HG03095 (cell line): ENCODE measurements at regions not wholly inside any gene's neighbourhood (a gene's known extent, or its start where the extent isn't known, plus 50 kb on each side); places are given as distances from the start of the nearest gene placed in this dataset.

Experiments
- ATAC-seq: cut with Tn5 transposase; IDR thresholded peaks from one replicate; pipeline ENCODE4 v1.9.1; 2021; ENCODE audit warnings: moderate library complexity; ENCODE audit not compliant: unreplicated experiment

DNA sequence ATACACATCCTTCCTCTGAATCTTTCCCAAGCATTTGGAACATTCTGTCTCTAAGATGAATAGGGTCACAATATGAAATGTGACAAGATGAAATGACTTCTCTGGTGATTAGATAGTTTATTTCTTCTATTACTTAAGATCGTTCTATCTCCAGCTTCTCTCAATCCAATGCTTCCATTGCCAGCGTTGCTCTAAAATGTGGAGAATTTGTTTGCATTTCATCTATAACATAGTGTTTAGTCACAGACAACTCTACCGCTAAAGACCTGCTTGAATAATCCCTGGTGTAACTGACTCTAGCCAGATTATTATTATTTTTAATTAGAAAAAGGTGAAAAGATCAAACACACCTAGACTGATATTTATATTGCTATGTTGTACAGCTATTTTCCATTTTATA, 184.7 kb upstream of the PRICKLE1 start:
- no peak for ATAC-seq

DNA sequence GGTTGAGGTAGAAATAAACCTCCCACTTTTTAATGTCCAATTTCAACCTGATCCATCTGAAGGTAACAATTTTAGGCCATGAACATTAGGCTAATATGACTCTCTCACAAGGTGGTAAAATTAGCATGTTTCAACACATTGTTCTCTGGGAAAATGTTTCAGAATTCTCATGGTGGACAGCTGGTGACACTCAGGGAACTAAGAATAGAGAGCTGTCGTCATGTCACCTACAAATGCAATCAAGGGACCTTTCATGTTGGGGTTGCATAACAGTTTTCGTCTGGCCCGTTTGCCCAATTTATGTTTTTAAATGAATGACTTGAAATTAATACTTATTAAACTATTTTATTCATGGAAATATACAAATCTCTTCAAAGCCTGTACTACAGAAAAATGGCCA, 180.7 kb upstream of the PRICKLE1 start:
- no peak for ATAC-seq

DNA sequence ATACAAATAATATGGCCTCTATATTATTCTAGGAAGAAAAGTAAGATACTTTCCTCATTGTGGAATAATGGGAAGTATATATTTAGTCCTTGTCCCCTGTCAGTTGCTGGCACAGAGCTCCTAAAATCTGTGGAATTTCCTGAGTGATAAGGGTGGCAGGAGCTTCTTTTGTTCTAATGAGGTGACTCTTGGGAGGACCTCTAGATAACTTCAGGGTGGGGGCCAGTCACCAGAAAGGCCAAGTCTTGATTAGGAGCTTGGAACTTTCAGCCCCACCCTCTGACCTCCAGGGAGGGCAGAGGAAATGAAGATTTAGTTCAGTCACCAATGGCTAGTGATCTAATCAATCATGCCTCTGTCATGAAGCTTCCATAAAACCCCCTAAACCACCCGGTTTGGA, 179.9 kb upstream of the PRICKLE1 start:
- no peak for ATAC-seq

GRCh38 chr12:42767998-42768397, 178.5 kb upstream of the PRICKLE1 start:
- no peak for ATAC-seq

DNA sequence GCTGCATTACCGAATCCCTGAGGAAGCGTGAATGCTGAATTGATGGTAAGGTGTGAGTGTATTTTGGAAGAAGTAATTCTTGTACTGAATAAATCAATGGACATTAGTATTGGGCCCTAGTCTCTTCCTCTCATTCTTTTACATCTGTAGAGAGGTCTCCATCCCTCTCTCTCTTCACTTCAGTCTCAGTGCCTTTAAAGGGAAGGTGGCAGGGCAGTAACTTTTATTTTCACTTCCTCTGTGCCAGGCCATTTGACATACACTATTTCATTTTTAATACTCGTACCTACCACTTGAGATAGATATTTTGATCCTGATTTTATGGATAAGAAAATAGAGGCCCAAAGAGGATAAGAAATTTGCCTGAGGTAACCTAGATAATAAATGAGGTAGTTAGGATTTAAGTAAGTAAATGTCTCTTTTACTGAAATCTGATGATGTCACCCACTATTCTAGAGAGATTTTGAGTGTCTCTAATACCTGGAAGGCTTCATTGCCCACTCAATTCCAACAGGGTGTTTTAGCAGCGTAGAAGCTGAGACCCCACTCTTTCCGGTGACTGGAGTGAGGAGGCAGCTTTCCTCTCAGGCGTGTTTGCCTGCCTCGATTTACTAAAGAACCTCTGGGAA, 177.9 kb upstream of the PRICKLE1 start:
- no peak for ATAC-seq

DNA sequence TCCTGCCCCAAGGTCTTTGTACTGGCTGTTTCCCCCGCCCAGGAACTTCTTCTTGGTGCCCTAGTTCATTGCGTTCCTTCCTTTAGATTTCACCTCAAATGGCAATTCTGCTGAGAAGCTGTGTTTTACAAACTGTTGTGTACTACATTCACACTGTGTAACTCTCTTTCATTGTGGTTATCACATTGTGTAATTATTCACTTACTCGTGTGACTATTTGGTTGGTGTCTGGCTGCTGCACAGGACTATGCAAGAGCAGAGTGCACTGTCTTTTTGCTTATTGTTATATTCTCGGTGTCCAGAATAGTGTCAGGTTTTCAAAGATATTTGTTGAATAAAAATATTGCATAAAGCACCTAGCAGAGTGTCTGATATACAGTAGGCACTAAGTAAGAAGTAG, 177.2 kb upstream of the PRICKLE1 start:
- no peak for ATAC-seq

DNA sequence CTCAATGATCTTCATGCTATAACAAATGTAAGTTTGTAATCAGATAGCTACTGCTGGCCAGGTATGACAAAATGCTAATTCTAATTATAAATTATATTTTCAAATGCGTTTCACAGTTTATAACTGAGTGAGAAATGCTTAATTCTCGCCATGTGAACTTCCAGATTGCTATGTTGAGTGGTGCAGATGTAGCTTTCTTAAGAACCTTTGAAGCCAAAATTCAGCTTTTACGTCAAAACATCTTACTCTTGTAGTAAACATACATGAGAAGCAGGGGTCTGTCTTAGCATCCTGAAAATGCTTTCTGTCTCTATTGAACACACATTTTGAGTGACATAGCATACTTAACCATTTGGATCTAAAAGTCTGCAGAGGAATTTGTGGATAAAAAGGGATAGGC, 176.5 kb upstream of the PRICKLE1 start:
- no peak for ATAC-seq

- no peak for ATAC-seq
These were observed 174.1 kb upstream of the PRICKLE1 start for GRCh38 chr12:42763682-42764081.

GRCh38 chr12:42762395-42762925, 172.9 kb upstream of the PRICKLE1 start:
- ATAC-seq = no peak

DNA sequence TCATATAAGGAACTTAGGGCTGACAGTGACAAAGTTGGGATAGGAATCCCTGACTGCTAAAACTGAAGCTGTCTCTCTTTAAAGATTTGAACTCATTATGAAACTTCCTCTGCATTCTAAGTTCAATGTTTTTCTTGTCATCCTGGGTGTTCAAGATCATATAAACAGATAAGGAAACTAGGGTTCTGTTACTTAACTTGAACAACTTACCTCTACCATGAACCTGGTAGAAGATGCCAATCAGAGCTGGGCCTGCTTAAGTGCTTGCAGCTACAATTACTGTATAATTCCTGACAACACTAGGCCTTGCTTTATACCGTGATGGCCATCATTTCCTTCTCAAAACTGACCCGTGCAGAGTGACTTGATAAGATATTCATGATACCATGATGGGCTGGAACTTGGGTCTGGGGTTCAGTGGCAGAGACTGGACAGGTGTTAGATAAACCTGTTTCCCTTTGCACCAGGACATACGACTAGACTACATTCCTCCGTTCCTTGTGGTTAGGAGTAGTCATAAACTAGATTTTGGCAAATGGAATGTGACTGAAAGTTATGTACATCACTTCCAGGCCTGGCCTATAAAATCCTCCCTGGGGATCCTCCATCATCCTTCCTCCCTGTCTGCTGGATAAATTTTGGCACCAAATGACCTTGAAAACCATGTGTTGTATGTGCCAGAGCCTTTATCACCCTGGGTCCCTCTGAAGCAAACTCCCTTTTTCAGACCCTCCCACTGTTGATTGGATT, 172.2 kb upstream of the PRICKLE1 start:
- ATAC-seq = no peak

DNA sequence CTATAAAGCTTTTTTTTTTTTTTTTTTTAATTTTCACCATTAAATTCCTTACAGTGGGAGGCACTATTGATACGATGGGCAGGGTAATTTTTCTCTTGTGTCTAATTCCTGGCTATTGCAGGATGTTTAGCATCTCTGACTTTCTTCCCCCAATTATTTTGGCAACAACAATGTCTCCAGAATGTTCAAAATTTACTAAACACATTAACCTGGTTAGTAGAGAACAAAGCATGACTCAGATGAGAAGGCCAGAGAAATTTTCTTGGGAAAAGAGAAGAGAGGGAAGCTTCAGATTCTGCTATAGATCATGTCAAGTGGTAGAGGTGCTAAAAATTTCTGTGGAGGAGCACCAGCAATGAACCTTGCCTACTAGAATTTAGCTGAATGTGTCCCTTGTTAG, 171.5 kb upstream of the PRICKLE1 start:
- no peak for ATAC-seq

DNA sequence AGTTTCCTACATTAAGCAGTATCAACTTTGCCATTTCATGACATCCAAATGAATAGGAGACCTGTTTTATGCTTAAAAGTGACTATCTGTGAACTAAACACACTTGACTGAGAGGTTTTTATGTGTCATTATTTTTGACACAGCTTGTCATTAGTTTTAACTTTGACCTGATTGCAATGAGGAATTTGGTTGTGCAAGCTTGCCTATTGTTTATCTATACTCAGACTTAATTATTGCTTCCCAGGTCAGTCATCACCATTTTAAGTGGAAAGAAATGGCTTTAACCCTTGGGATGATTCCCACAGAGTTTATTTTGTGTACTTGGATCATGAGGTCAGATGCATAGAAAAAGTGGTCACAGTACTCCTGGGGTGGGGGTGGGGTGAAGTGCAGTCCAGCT, 171.0 kb upstream of the PRICKLE1 start:
- ATAC-seq = no peak

DNA sequence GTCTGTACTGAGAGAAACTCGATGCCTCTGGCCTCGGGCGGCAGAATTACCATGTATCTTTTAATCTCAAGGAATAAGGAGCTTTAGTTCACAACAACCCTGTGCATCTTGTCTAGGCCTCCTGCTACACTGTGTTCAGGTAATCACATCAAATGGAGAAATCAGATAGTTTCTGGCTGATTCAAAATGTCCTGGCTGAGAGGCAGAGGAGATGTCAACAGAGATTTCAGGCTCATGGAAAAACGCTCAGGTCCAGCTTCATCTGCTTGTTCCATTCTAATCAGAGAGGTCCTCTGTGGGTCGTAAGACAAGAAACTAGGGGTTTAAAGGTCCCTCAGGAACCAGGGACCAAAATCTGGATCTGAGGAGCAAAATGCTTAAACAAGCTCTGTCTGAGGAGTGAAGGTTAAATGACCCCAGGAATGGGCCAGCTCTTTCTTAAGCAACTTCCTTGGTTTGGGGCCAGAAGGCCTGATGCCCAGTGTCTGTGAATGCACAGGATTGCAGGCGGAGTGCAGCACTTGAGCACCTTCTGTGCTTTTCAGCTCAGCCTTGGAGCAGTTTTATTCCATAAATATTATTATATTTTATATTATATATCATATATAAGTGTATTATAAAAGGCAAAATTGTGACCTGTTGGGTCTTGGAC, 170.2 kb upstream of the PRICKLE1 start:
- ATAC-seq = no peak

DNA sequence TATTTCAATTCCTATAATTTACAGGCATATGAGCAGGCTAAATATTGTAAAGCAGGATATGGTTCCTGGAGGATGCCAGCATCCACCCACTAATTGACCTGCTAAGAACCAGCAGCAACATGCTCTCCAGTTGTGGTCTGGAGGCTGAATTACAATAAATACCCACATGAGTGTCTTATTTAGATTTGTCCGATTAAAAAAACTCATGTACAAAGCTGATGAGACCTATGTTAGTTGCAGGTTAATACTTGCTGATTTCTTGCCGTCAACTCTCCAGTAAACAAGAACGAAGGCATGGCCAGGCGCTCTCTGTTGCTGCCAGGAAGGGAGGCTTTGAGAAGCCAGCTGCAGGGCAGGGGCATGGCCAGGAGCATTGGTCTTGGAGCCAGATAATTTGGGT, 169.3 kb upstream of the PRICKLE1 start:
- no peak for ATAC-seq

DNA sequence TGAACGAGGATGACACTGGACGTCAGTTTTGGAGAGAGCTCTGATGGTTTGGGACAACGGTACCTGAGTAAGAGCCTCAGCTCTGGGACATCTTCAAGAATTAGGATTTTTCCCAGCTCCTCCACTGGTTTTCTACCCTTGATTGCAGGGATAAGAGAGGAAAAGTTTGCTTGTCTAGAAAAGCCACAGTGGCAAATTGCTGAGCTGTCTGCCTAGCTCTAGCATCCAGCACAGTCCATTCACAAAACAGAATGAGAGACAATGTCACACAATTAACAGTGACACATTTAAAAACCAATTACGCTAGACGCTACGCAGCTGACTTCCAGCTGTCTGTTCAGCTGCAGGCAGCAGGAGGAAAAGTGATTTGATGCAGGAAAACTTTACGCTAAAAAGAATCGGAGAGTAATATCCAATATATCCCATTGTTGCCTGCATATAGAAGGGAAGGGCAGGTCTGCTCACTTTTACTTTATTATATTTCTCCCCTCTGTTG, 168.1 kb upstream of the PRICKLE1 start:
- ATAC-seq = no peak

DNA sequence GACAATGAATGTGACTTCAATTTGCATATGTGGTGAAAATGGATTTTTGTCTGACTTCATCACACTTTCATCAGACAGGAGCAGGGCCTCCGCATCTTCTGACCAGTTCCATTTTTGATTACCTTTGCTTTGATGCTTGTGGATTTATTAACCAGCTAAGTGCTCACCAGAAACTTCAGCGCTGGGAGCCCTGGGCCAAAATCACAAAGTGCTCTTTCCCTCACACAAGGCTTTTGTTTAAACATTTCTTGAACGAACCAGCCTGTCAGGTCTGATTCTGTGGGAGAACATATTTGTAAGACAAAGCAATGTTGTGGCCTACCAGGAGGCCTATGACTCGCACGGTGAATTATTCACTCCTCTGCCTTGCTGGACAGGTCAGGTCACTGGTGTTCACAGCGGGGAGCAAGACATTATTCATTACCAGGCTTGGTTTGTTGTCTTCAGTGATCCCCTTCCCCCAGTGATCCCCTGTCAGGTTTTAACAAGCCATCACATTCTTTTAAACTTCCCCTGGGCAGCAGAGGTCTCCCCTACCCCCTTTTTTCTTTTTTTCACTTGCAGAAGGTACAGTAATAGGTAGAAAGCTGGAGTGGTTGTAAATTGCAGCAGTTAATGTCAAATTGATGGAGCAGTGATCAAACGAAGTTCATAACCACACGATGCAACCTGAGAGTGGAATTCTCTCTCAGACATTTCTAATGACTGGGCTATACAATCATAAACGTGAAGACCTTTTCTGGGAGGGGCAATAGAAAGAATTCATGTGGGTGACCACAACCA, 167.5 kb upstream of the PRICKLE1 start:
- ATAC-seq = no peak

DNA sequence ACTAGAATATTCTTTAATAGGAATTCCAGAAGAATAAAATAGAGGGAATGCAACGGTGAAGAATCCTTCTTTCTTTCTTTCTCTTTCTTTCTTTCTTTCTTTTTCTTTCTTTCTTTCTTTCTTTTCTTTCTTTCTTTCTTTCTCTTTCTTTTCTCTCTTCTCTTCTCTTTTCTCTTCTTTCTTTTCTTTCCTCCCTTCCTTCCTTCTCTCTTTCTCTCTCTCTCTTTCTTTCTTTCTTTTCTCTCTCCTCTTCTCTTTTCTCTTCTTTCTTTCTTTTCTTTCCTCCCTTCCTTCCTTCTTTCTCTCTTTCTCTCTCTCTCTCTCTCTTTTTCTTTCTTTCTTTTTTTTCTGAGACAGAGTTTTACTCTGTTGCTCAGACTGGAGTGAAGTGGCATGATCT, 160.8 kb upstream of the PRICKLE1 start:
- no peak for ATAC-seq

DNA sequence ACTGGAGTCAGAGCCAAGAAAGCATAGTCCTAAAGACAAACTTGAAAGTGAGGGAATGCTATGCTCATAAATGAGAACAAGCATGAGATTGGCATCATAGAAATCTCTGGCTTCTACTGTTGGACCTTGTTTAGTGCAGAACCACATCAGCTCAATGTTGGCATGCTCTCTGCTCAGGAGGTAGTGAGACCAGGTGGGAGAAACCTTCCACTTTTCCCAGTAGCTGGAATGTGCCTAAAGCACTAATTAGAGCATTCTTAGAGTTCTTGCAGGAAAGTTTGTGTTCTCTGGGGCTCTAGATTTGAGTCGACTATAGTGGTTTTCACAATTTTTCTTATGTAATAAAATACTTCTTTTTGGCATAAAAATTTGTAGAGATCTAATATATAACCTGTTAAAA, 159.7 kb upstream of the PRICKLE1 start:
- no peak for ATAC-seq

- ATAC-seq = no peak
These were observed 155.1 kb upstream of the PRICKLE1 start for GRCh38 chr12:42744539-42745182.

DNA sequence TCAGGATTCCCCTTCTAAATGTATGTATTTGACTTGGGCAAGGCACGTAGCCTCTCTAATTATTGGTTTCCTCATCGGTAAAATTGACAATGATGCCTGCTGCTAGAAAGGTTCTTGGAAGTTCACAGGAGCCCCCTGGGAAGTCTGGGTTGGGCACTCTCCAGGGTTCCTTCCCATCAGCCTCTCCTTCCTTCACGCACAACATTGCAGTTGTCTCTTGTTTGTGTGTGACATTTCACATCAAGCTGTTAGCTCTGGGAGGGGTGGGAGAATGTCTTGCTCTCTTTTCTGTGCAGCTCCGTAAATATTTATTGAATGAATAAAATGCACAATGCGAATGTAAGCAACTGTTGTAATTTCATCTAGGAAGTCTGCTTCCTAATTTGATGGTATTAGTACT, 153.2 kb upstream of the PRICKLE1 start:
- no peak for ATAC-seq
